GM12873 (cell line): ENCODE measurements at regions not wholly inside any gene's neighbourhood (a gene's known extent, or its start where the extent isn't known, plus 50 kb on each side); places are given as distances from the start of the nearest gene placed in this dataset.

Source experiments
- CTCF ChIP-seq: IDR thresholded peaks from 2 replicates; pipeline ENCODE4 v1.5.1; 2012; ENCODE audit warnings: low read depth, mild to moderate bottlenecking, moderate library complexity, low read length, control low read depth; ENCODE audit not compliant: insufficient read depth; ENCODE audit errors: missing control alignments

DNA sequence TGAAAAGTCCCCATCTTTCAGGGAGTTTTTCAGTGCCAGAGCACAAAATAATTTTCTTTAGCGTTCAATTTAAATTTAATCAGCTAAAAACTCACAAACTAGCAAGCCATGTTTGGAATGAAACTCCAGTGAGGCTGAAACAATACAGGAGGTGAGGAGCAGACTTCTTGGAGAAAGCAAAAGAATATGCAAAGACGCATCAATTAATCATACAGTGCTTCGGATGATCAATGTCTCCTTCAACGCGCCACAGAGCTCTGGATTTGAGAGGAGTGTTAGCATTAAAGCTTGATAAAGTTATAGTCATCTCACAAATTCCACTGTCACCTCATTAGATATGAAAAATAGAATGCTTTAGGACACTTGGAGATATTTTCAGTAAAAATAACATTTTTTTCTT lies 248.0 kb downstream of the WDR11 start:
- no peak for TF ChIP-seq CTCF

- TF ChIP-seq CTCF: no peak
Observed at GRCh38 chr10:121099592-121099991, 248.4 kb downstream of the WDR11 start.

- no peak for TF ChIP-seq CTCF
Observed at GRCh38 chr10:121101561-121101960, 250.4 kb downstream of the WDR11 start.

GRCh38 chr10:121102706-121103105 lies 251.5 kb downstream of the WDR11 start:
- no peak for TF ChIP-seq CTCF

GRCh38 chr10:121104476-121105111 lies 253.4 kb downstream of the WDR11 start:
- no peak for TF ChIP-seq CTCF

GRCh38 chr10:121106611-121107010 lies 255.4 kb downstream of the WDR11 start:
- TF ChIP-seq CTCF: no peak

GRCh38 chr10:121108051-121108450 lies 256.9 kb downstream of the WDR11 start:
- TF ChIP-seq CTCF: no peak
